ENCODE measurements at regions not wholly inside any gene's neighbourhood (a gene's known extent, or its start where the extent isn't known, plus 50 kb on each side); places are given as distances from the start of the nearest gene placed in this dataset.
A peak's percentile ranks its signal among the peaks of the same experiment; 100 is the strongest.

- DNase-seq = no peak
- H3K9ac ChIP-seq (ENCODE audit: insufficient read depth, low read length, poor library complexity, severe bottlenecking) = no peak overlapping the region
- no peaks in the 10 kb centered on the region for H3K9me3 ChIP-seq (replicated peaks in 1 of 2; ENCODE audit: control insufficient read depth in 1 of 2, insufficient read depth in 1 of 2, low read length in 2 of 2)
- H3K4me2 ChIP-seq (replicated peaks; ENCODE audit: extremely low read depth, low read length, poor library complexity, severe bottlenecking) = no peak overlapping the region
- Mint-ChIP-seq H3K4me3 (no peak overlapping the region), H3K36me3 (no peaks in the 10 kb centered on the region), H3K27ac (peak overlapping the region in 1 of 7 donors; percentile 65), H3K27me3 (ENCODE audit: low read depth in 3 of 3) (peaks cover 0 to 1% (median 0%) of the 10 kb centered on the region in 3 donors), H3K9me3 (peaks cover 0 to 2% (median 0%) of the 10 kb centered on the region in 7 donors), H3K4me1 (no peaks in the 10 kb centered on the region)
- H2AFZ ChIP-seq (ENCODE audit: insufficient read depth, low read depth, low read length, poor library complexity, severe bottlenecking) = no peak overlapping the region
- H3K79me2 ChIP-seq (ENCODE audit: insufficient read depth, low read length) = no peaks in the 10 kb centered on the region
- no peaks in the 10 kb centered on the region for H3K36me3 ChIP-seq (replicated peaks in 1 of 2; ENCODE audit: control insufficient read depth in 1 of 2, insufficient read depth in 2 of 2, low read length in 2 of 2)
- no peak overlapping the region for H3K27ac ChIP-seq (ENCODE audit: low read depth in 1 of 2, low read length in 2 of 2)
- intact Hi-C loops (cut with micrococcal nuclease) = no loop called here
- no peaks in the 10 kb centered on the region for H3K27me3 ChIP-seq (ENCODE audit: control insufficient read depth in 2 of 2, insufficient read depth in 2 of 2, low read length in 2 of 2)
- H3K4me1 ChIP-seq (ENCODE audit: control insufficient read depth in 1 of 2, insufficient read depth in 2 of 2, low read length in 2 of 2) = no peaks in the 10 kb centered on the region
- no peak overlapping the region for H3K4me3 ChIP-seq (replicated peaks in 1 of 3; ENCODE audit: low read depth in 2 of 3, low read length in 3 of 3)
- TF ChIP-seq, protein P1, sequence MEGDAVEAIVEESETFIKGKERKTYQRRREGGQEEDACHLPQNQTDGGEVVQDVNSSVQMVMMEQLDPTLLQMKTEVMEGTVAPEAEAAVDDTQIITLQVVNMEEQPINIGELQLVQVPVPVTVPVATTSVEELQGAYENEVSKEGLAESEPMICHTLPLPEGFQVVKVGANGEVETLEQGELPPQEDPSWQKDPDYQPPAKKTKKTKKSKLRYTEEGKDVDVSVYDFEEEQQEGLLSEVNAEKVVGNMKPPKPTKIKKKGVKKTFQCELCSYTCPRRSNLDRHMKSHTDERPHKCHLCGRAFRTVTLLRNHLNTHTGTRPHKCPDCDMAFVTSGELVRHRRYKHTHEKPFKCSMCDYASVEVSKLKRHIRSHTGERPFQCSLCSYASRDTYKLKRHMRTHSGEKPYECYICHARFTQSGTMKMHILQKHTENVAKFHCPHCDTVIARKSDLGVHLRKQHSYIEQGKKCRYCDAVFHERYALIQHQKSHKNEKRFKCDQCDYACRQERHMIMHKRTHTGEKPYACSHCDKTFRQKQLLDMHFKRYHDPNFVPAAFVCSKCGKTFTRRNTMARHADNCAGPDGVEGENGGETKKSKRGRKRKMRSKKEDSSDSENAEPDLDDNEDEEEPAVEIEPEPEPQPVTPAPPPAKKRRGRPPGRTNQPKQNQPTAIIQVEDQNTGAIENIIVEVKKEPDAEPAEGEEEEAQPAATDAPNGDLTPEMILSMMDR (IDR thresholded peaks at IDR 0.05) = no peak
- 79% methylated on average over 3 of the region's 9 CpGs for WGBS (ENCODE audit: insufficient coverage)
- no peaks in the 10 kb centered on the region for H4K20me1 ChIP-seq (ENCODE audit: insufficient read depth, low read length)
Measured at GRCh38 chr10:25682203-25682851, 251.7 kb upstream of the MYO3A start.

DNA sequence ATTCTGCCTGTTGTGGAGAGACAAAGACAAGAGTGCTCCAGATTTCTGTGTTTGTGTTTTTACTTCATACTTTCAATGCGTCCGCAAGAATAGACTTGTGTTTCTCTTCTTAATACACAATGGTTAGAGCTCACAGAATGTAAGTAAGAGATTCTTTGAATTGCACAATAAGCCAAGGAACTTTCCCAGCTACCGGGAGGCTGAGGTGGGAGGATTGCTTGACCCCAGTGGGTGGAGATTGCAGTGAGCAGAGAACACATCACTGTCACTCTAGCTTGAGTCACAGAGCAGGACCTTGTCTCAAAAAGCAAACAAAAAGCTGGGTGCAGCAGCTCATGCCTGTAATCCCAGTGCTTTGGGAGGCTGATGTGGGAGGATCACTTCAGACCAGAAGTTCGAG lies 250.7 kb upstream of the MYO3A start:
- H3K27me3 ChIP-seq (ENCODE audit: control insufficient read depth in 2 of 2, insufficient read depth in 2 of 2, low read length in 2 of 2) = no peaks in the 10 kb centered on the region
- H2AFZ ChIP-seq (ENCODE audit: insufficient read depth, low read depth, low read length, poor library complexity, severe bottlenecking) = no peak overlapping the region
- no peaks in the 10 kb centered on the region for H4K20me1 ChIP-seq (ENCODE audit: insufficient read depth, low read length)
- no peak for DNase-seq
- H3K4me2 ChIP-seq (replicated peaks; ENCODE audit: extremely low read depth, low read length, poor library complexity, severe bottlenecking) = no peak overlapping the region
- TF ChIP-seq, protein P1 (IDR thresholded peaks at IDR 0.05) = no peak
- H3K4me1 Mint-ChIP-seq = no peaks in the 10 kb centered on the region
- H3K27ac Mint-ChIP-seq = no peak overlapping the region
- no peak overlapping the region for H3K4me3 ChIP-seq (replicated peaks in 1 of 3; ENCODE audit: low read depth in 2 of 3, low read length in 3 of 3)
- no CpG with 5 or more reads among the region's 4 CpGs for WGBS (ENCODE audit: insufficient coverage)
- peaks cover 0 to 2% (median 0%) of the 10 kb centered on the region in 7 donors for H3K9me3 Mint-ChIP-seq
- intact Hi-C loops (cut with micrococcal nuclease) = no loop called here
- H3K9ac ChIP-seq (ENCODE audit: insufficient read depth, low read length, poor library complexity, severe bottlenecking) = no peak overlapping the region
- H3K36me3 Mint-ChIP-seq = no peaks in the 10 kb centered on the region
- H3K27ac ChIP-seq (ENCODE audit: low read depth in 1 of 2, low read length in 2 of 2) = no peak overlapping the region
- H3K79me2 ChIP-seq (ENCODE audit: insufficient read depth, low read length) = no peaks in the 10 kb centered on the region
- H3K9me3 ChIP-seq (replicated peaks in 1 of 2; ENCODE audit: control insufficient read depth in 1 of 2, insufficient read depth in 1 of 2, low read length in 2 of 2) = no peaks in the 10 kb centered on the region
- H3K27me3 Mint-ChIP-seq (ENCODE audit: low read depth in 3 of 3) = peaks cover 0 to 1% (median 0%) of the 10 kb centered on the region in 3 donors
- H3K4me3 Mint-ChIP-seq = no peak overlapping the region
- H3K36me3 ChIP-seq (replicated peaks in 1 of 2; ENCODE audit: control insufficient read depth in 1 of 2, insufficient read depth in 2 of 2, low read length in 2 of 2) = no peaks in the 10 kb centered on the region
- H3K4me1 ChIP-seq (ENCODE audit: control insufficient read depth in 1 of 2, insufficient read depth in 2 of 2, low read length in 2 of 2) = no peaks in the 10 kb centered on the region
